G401 (cell line): ENCODE measurements at regions not wholly inside any gene's neighbourhood (a gene's known extent, or its start where the extent isn't known, plus 50 kb on each side); places are given as distances from the start of the nearest gene placed in this dataset.

Experiments used
- DNase-seq: peaks from one replicate; pipeline ENCODE4 v3.0.0-alpha.2; 2015; ENCODE audit warnings: low spot score
- in situ Hi-C: cut with HindIII; loops from 2 replicates; pipeline ENCODE4 v1.10.0; 2016; ENCODE audit warnings: low sequenced_read_pairs, mixed read lengths

- DNase-seq, result no peak
- in situ Hi-C loops, result no loop called here
These were observed 298.6 kb upstream of the PPFIA2 start for GRCh38 chr12:82057770-82058169.

DNA sequence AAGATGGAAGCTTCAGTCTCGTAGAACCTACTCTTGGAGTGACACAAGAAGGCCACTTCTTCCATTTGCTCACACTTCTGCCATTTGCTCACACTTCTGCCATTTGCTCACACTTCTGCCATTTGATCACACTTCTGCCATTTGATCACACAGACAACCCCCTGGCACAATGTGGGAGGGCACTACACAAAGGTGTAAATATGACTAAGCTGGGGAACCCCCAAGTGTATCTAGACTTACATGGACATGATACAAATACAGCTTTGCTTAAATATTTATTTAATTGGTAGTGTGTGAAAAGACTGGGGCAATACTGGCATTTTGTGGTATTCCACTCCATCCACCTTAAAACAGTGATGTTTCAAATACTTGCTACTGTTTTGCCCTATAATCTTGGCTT, 296.2 kb upstream of the PPFIA2 start:
- DNase-seq, result no peak
- in situ Hi-C loops, result no loop called here

DNA sequence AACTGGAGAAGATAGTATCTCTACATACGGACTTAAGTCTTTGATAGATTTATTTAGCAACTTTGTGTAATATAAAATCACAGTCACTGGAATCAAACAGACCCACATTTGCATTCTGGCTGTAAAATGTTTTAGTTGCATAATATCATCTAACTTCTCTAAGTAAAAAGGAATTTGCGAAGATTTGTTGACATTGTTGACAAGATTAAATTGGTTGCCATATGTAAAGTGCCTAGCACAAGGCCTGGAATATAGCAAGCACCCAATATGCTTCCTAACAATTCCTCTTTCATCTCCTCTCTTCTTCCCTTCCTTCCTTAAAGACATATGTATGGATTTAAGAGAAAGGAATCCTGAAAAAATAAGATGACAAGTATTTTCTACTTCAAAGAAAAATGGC, 295.4 kb upstream of the PPFIA2 start:
- DNase-seq, result no peak
- in situ Hi-C loops, result no loop called here

- in situ Hi-C loops, result no loop called here
- no peak for DNase-seq
These were observed 288.3 kb upstream of the PPFIA2 start for GRCh38 chr12:82047446-82047845.

GRCh38 chr12:82040987-82041743, 282.0 kb upstream of the PPFIA2 start:
- no peak for DNase-seq
- in situ Hi-C loops, result no loop called here

DNA sequence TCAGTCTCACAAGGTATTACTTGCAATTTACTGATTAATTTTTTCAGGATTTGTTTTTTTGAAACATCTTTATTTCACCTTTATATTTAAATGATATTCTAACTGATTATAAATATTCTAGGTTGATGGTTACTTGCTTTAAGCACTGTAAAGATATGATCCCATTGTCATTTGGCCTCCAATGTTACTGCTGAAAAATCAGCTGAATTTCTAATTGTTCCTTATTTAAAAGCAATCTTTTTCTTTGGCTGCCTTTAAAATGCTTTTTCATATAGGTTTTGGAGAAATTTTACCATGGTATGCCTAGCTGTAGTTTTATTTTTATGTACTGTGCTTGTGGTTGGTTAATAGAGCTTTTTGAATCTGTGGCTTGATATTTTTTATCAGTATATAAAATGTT, 275.6 kb upstream of the PPFIA2 start:
- DNase-seq, result no peak
- in situ Hi-C loops, result no loop called here

DNA sequence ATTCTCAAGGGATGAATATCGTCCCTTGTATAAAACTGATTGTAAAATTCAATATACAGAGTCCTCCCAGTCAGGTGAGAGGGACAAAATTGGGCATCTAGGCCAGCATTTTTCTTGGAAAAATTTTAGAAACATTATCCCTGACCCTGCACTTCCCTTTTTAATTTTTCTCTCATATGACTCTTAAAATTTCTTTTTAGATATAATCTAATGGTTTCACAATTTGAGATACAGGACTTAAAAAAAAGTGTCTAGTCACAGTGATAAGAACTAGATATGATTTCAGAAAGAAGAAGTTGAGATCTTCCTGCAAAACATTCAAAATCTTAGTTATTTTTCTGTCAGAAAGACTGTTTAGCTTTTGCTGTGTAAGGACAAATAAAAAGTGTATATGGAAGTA, 270.8 kb upstream of the PPFIA2 start:
- no peak for DNase-seq
- in situ Hi-C loops, result no loop called here

GRCh38 chr12:82028772-82029171, 269.6 kb upstream of the PPFIA2 start:
- DNase-seq, result no peak
- in situ Hi-C loops, result no loop called here

- DNase-seq, result no peak
- in situ Hi-C loops, result no loop called here
These were observed 268.5 kb upstream of the PPFIA2 start for GRCh38 chr12:82027612-82028011.

GRCh38 chr12:82025462-82025861, 266.3 kb upstream of the PPFIA2 start:
- in situ Hi-C loops, result no loop called here
- DNase-seq, result no peak

DNA sequence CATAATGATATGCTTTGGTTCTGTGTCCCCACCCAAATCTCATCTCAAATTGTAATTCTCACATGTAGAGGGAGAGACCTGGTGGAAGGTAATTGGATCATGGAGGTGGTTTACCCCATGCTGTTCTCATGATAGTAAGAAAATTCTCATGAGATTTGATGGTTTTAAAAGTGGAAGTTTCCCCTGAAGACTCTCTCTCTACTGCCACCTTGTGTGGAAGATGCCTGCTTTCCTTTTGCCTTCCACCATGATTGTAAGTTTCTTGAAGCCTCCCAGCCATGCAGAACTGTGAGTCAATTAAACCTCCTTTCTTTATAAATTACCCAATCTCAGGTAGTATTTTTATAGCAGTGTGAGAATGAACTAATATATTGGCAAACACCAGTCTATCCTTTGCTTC, 260.4 kb upstream of the PPFIA2 start:
- in situ Hi-C loops, result no loop called here
- no peak for DNase-seq

- in situ Hi-C loops, result no loop called here
- DNase-seq, result no peak
These were observed 256.6 kb upstream of the PPFIA2 start for GRCh38 chr12:82015623-82016347.

- in situ Hi-C loops, result no loop called here
- DNase-seq, result no peak
These were observed 253.0 kb upstream of the PPFIA2 start for GRCh38 chr12:82012176-82012575.

DNA sequence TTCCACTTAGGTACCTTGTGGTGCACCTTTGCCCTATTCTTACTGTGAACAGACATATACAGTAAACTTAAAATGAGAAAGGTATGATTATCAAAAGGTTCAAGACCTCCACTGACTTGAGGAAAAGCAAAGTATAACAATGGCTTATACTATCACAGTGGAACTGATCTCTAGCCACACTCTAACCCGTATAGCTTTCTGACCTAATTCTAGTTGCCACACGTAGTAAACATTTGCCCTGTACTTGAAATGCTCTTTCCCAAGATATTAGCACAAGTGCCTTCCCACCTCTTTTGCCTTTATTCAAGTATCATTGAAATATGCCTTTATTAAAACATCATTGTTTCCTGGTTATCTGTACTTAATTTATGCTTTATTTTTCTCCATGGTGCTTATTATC, 250.4 kb upstream of the PPFIA2 start:
- in situ Hi-C loops, result no loop called here
- DNase-seq, result no peak

GRCh38 chr12:82008251-82008650, 249.1 kb upstream of the PPFIA2 start:
- DNase-seq, result no peak
- in situ Hi-C loops, result no loop called here

GRCh38 chr12:81998761-81999378, 239.7 kb upstream of the PPFIA2 start:
- in situ Hi-C loops, result no loop called here
- DNase-seq, result no peak

- in situ Hi-C loops, result no loop called here
- DNase-seq, result no peak
These were observed 233.3 kb upstream of the PPFIA2 start for GRCh38 chr12:81992461-81992860.

GRCh38 chr12:81991868-81992267, 232.7 kb upstream of the PPFIA2 start:
- in situ Hi-C loops, result no loop called here
- DNase-seq, result no peak

DNA sequence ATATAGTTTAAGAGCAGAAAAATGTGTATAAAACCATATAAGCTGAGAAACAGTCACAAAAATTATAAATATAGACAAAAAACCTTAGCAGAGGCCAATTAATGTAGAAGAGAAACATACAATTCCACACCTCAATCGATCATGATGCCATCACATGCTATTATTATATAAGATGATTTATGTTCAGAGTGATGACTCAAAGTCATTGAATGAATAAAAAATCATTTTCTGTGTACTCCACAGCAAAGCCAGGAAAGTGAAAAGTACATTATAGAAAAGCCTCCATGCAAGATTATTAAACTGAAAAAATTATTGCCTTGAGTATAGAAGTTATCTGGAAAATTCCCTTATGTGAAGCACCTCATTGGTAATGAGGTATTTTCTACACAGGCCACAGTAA, 229.2 kb upstream of the PPFIA2 start:
- DNase-seq, result no peak
- in situ Hi-C loops, result no loop called here

DNA sequence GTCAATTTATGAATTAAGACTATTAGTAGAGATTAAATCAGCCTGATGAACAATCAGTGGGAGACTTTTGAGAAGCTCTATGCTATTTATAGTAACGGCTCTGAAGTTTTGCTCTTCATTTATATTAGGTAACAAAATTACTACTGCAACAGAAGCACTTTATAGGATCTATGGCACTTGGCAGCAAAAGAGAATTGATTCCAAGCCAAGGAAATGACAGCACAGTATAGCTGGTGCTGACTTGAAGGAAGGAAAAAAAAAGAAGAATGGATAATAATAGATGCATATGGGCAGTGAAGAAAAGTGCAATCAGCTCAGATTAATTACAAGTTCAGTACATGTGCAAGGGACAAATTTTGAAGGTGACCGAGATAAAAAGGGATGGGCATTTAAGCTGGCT, 228.2 kb upstream of the PPFIA2 start:
- DNase-seq, result no peak
- in situ Hi-C loops, result no loop called here

- no peak for DNase-seq
- in situ Hi-C loops, result no loop called here
These were observed 217.5 kb upstream of the PPFIA2 start for GRCh38 chr12:81976661-81977060.
